ENCODE measurements at regions not wholly inside any gene's neighbourhood (a gene's known extent, or its start where the extent isn't known, plus 50 kb on each side); places are given as distances from the start of the nearest gene placed in this dataset.

GRCh38 chr3:139136469-139137202, 91.9 kb upstream of the PRR23C start:
- no peaks in the 10 kb centered on the region for H3K4me1 ChIP-seq (ENCODE audit: insufficient read depth, low read length)
- DNase-seq (ENCODE audit: low spot score) (no peak), FAIRE-seq (no peak), ATAC-seq (no peak)
- ChIA-PET POLR2A (no interaction called here), CTCF (ENCODE audit: low intra/inter-chr PET ratio, low total read pairs) (no interaction called here)
- no TSS peak for BruUV-seq (replicated peaks)
- H3K9me3 ChIP-seq (ENCODE audit: low read length), result no peaks in the 10 kb centered on the region
- H3K79me2 ChIP-seq (ENCODE audit: insufficient read depth, low read length), result no peaks in the 10 kb centered on the region
- in situ Hi-C loops (cut with HindIII; ENCODE audit: extremely low pct_ligation_motif_present, low pct_unique_long_range_greater_than_20kb), result no loop called here
- no peaks in the 10 kb centered on the region for H3K27me3 ChIP-seq (ENCODE audit: control insufficient read depth in 1 of 2, insufficient read depth in 2 of 2, low read length in 2 of 2)
- H3K4me2 ChIP-seq (ENCODE audit: low read depth, low read length), result no peak overlapping the region
- H4K20me1 ChIP-seq (ENCODE audit: insufficient read depth, low read length), result no peaks in the 10 kb centered on the region
- H3K9ac ChIP-seq (ENCODE audit: insufficient read depth, low read depth, low read length), result no peak overlapping the region
- H3K27ac ChIP-seq (ENCODE audit: extremely low read length, insufficient read depth, low read length), result no peak overlapping the region
- H3K4me3 ChIP-seq (replicated peaks in 1 of 3; ENCODE audit: insufficient read depth in 1 of 3, low read depth in 2 of 3, low read length in 3 of 3), result no peak overlapping the region
- H2AFZ ChIP-seq (ENCODE audit: low read length), result no peak overlapping the region
- WGBS (ENCODE audit: low lambda C conversion rate), result 15% methylated on average over 7 of the region's 7 CpGs
- no peaks in the 10 kb centered on the region for H3K36me3 ChIP-seq (replicated peaks in 1 of 2; ENCODE audit: control insufficient read depth in 1 of 2, insufficient read depth in 2 of 2, low read length in 2 of 2)
- intact Hi-C loops (cut with micrococcal nuclease; ENCODE audit: unreplicated experiment), result no loop called here
- TF ChIP-seq, protein P1, sequence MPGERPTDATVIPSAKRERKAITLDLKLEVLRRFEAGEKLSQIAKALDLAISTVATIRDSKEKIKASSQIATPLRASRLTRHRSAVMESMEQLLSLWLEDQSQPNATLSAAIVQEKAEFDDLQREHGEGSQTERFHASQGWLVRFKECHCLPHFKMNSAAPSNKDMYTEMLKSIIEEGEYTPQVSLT (CRISPR knock-in tag; IDR thresholded peaks at IDR 0.05; ENCODE audit: borderline replicate concordance, low read depth), result no peak
- TF ChIP-seq SOX5 (CRISPR knock-in tag; IDR thresholded peaks at IDR 0.05; ENCODE audit: borderline replicate concordance) (no peak), PHF20 (CRISPR knock-in tag; IDR thresholded peaks at IDR 0.05) (no peak), REXO4 (CRISPR knock-in tag; IDR thresholded peaks at IDR 0.05; ENCODE audit: borderline replicate concordance) (no peak)

- Histone ChIP-seq H3K27ac (ENCODE audit: extremely low read length, insufficient read depth, low read length) (no peak overlapping the region), H2AFZ (ENCODE audit: low read length) (no peak overlapping the region), H4K20me1 (ENCODE audit: insufficient read depth, low read length) (no peaks in the 10 kb centered on the region), H3K4me2 (ENCODE audit: low read depth, low read length) (no peak overlapping the region), H3K36me3 (replicated peaks in 1 of 2; ENCODE audit: control insufficient read depth in 1 of 2, insufficient read depth in 2 of 2, low read length in 2 of 2) (no peaks in the 10 kb centered on the region), H3K9ac (ENCODE audit: insufficient read depth, low read depth, low read length) (no peak overlapping the region), H3K27me3 (ENCODE audit: control insufficient read depth in 1 of 2, insufficient read depth in 2 of 2, low read length in 2 of 2) (no peaks in the 10 kb centered on the region), H3K4me3 (replicated peaks in 1 of 3; ENCODE audit: insufficient read depth in 1 of 3, low read depth in 2 of 3, low read length in 3 of 3) (no peak overlapping the region), H3K4me1 (ENCODE audit: insufficient read depth, low read length) (no peaks in the 10 kb centered on the region), H3K79me2 (ENCODE audit: insufficient read depth, low read length) (no peaks in the 10 kb centered on the region), H3K9me3 (ENCODE audit: low read length) (no peaks in the 10 kb centered on the region)
- POLR2A ChIA-PET, result no interaction called here
- TF ChIP-seq KDM6A (CRISPR knock-in tag; IDR thresholded peaks at IDR 0.05; ENCODE audit: low read depth), result no peak
- no peak for TF ChIP-seq IRF1 (CRISPR knock-in tag; IDR thresholded peaks at IDR 0.05; ENCODE audit: low read depth)
- no peak for TF ChIP-seq ZNF510 (CRISPR knock-in tag; IDR thresholded peaks at IDR 0.05; ENCODE audit: low read depth)
- TF ChIP-seq POLR2AphosphoS5 (IDR thresholded peaks at IDR 0.05; ENCODE audit: low read depth, low read length), result no peak
- no peak for TF ChIP-seq ZNF17 (CRISPR knock-in tag; IDR thresholded peaks at IDR 0.05)
- TF ChIP-seq ZNF605 (CRISPR knock-in tag; IDR thresholded peaks at IDR 0.05), result no peak
- no peak for TF ChIP-seq ZNF367 (CRISPR knock-in tag; IDR thresholded peaks at IDR 0.05; ENCODE audit: borderline replicate concordance)
- no peak for TF ChIP-seq E2F5 (CRISPR knock-in tag; conservative IDR thresholded peaks at IDR 0.05)
- no peak for TF ChIP-seq STAG1 (CRISPR knock-in tag; IDR thresholded peaks at IDR 0.05)
- TF ChIP-seq ZBTB7B (CRISPR knock-in tag; IDR thresholded peaks at IDR 0.05), result no peak
- no peak for TF ChIP-seq KLF6 (CRISPR knock-in tag; IDR thresholded peaks at IDR 0.05)
- DNase-seq (ENCODE audit: low spot score) (no peak), ATAC-seq (no peak), FAIRE-seq (no peak)
- in situ Hi-C loops (cut with HindIII; ENCODE audit: extremely low pct_ligation_motif_present, low pct_unique_long_range_greater_than_20kb), result no loop called here
- CTCF ChIA-PET (ENCODE audit: low intra/inter-chr PET ratio, low total read pairs), result no interaction called here
- intact Hi-C loops (cut with micrococcal nuclease; ENCODE audit: unreplicated experiment), result no loop called here
- BruUV-seq (replicated peaks), result no TSS peak
These were observed 95.9 kb upstream of the PRR23C start for GRCh38 chr3:139140553-139140952.
